ENCODE measurements at regions not wholly inside any gene's neighbourhood (a gene's known extent, or its start where the extent isn't known, plus 50 kb on each side); places are given as distances from the start of the nearest gene placed in this dataset.

GRCh38 chr5:29790281-29790680 lies 1403.2 kb upstream of the CDH6 start:
- TF ChIP-seq CTCF (IDR thresholded peaks at IDR 0.05) (no peak), POLR2A (IDR thresholded peaks at IDR 0.05) (no peak)
- DNase-seq, result no peak
- H3K27ac ChIP-seq, result no peak overlapping the region
- H3K4me3 ChIP-seq, result no peak overlapping the region
- H3K4me1 ChIP-seq (ENCODE audit: insufficient read depth), result no peaks in the 10 kb centered on the region
- H3K27me3 ChIP-seq, result no peaks in the 10 kb centered on the region
- H3K9me3 ChIP-seq, result no peaks in the 10 kb centered on the region
- intact Hi-C loops (cut with DNase I), result no loop called here
- H3K36me3 ChIP-seq, result no peaks in the 10 kb centered on the region

- no peak overlapping the region for H3K4me3 ChIP-seq
- H3K4me1 ChIP-seq (ENCODE audit: insufficient read depth), result no peaks in the 10 kb centered on the region
- H3K9me3 ChIP-seq, result no peaks in the 10 kb centered on the region
- H3K36me3 ChIP-seq, result no peaks in the 10 kb centered on the region
- WGBS, 3 donors, result 52 to 62% (median 59%) methylated on average over 4 of the region's 4 CpGs
- H3K27ac ChIP-seq, result no peak overlapping the region
- DNase-seq, result no peak
- no peaks in the 10 kb centered on the region for H3K27me3 ChIP-seq
- intact Hi-C loops (cut with DNase I), result no loop called here
- no peak for TF ChIP-seq CTCF (IDR thresholded peaks at IDR 0.05)
- TF ChIP-seq POLR2A (IDR thresholded peaks at IDR 0.05), result no peak
- TF ChIP-seq EP300 (IDR thresholded peaks at IDR 0.05), result no peak
Measured at GRCh38 chr5:29780401-29780800, 1413.1 kb upstream of the CDH6 start.

- Histone ChIP-seq H3K27me3 (no peaks in the 10 kb centered on the region), H3K27ac (no peak overlapping the region), H3K4me1 (ENCODE audit: insufficient read depth) (no peaks in the 10 kb centered on the region), H3K9me3 (no peaks in the 10 kb centered on the region), H3K36me3 (no peaks in the 10 kb centered on the region), H3K4me3 (no peak overlapping the region)
- TF ChIP-seq POLR2A (IDR thresholded peaks at IDR 0.05), result no peak
- TF ChIP-seq CTCF (IDR thresholded peaks at IDR 0.05), result no peak
- TF ChIP-seq EP300 (IDR thresholded peaks at IDR 0.05), result no peak
- DNase-seq, result no peak
- 53 to 72% (median 68%) methylated on average over 3 of the region's 3 CpGs for WGBS, 3 donors
- intact Hi-C loops (cut with DNase I), result no loop called here
Measured at GRCh38 chr5:29779141-29779540, 1414.3 kb upstream of the CDH6 start.

DNA sequence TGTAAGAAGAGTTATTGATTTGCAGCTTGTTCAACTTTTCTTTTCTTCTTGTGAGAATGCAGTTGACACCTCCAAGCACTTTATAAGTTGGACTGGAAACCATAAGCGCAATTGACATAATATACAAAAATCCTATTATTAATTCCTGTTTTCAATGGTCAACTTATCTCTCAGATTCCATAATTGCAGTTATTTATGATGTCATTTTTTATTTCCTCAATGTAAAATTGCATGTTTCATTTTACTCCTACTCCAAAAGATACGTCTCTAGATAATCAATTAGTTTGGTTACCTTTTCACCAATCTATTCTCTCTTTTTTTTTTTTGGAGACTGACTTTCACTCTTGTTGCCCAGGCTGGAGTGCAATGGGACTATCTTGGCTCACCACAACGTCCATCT lies 1416.1 kb upstream of the CDH6 start:
- Histone ChIP-seq H3K27me3 (no peaks in the 10 kb centered on the region), H3K27ac (no peak overlapping the region), H3K36me3 (no peaks in the 10 kb centered on the region), H3K4me3 (no peak overlapping the region), H3K9me3 (no peaks in the 10 kb centered on the region), H3K4me1 (ENCODE audit: insufficient read depth) (no peaks in the 10 kb centered on the region)
- DNase-seq, result no peak
- TF ChIP-seq CTCF (IDR thresholded peaks at IDR 0.05) (no peak), EP300 (IDR thresholded peaks at IDR 0.05) (no peak), POLR2A (IDR thresholded peaks at IDR 0.05) (no peak)
- WGBS, 3 donors, result 68 to 83% (median 69%) methylated on average over 3 of the region's 3 CpGs
- intact Hi-C loops (cut with DNase I), result no loop called here

GRCh38 chr5:29770936-29771335 lies 1422.5 kb upstream of the CDH6 start:
- DNase-seq, result no peak
- no peak overlapping the region for H3K4me3 ChIP-seq
- no peaks in the 10 kb centered on the region for H3K27me3 ChIP-seq
- no peaks in the 10 kb centered on the region for H3K36me3 ChIP-seq
- H3K9me3 ChIP-seq, result no peaks in the 10 kb centered on the region
- H3K27ac ChIP-seq, result no peak overlapping the region
- intact Hi-C loops (cut with DNase I), result no loop called here
- H3K4me1 ChIP-seq (ENCODE audit: insufficient read depth), result no peaks in the 10 kb centered on the region
- WGBS, 3 donors, result 55 to 66% (median 58%) methylated on average over 2 of the region's 2 CpGs
- TF ChIP-seq EP300 (IDR thresholded peaks at IDR 0.05) (no peak), POLR2A (IDR thresholded peaks at IDR 0.05) (no peak), CTCF (IDR thresholded peaks at IDR 0.05) (no peak)

All from ovary (tissue), 7 donors.